ENCODE measurements at regions not wholly inside any gene's neighbourhood (a gene's known extent, or its start where the extent isn't known, plus 50 kb on each side); places are given as distances from the start of the nearest gene placed in this dataset.

- peak; percentile 65 to 89 for TF ChIP-seq POLR2A (IDR thresholded peaks at IDR 0.05)
- no peak for TF ChIP-seq CTCF (IDR thresholded peaks at IDR 0.05)
These were observed 64.8 kb upstream of the PTGR2 start for GRCh38 chr14:73786636-73787485.

Measured in adrenal gland (tissue), 5 donors.